NCI-H2196 (cell line): ENCODE measurements at regions not wholly inside any gene's neighbourhood (a gene's known extent, or its start where the extent isn't known, plus 50 kb on each side); places are given as distances from the start of the nearest gene placed in this dataset.
"Not testable (repeated sequence)": the region's sequence is repeated elsewhere in the genome, so short reads cannot be mapped to it uniquely, and the experiment has no call there.

ENCODE experiments used
- DNase-seq: peaks from one replicate; lab custom pipeline; 2025; ENCODE audit not compliant: unreplicated experiment; lab: John Stamatoyannopoulos, UW

GRCh38 chr18:40120356-40120755, 1834.7 kb upstream of the PIK3C3 start:
- DNase-seq = no peak

GRCh38 chr18:40119581-40119980, 1835.5 kb upstream of the PIK3C3 start:
- not testable (repeated sequence) for DNase-seq

GRCh38 chr18:40110455-40110854, 1844.6 kb upstream of the PIK3C3 start:
- no peak for DNase-seq

DNA sequence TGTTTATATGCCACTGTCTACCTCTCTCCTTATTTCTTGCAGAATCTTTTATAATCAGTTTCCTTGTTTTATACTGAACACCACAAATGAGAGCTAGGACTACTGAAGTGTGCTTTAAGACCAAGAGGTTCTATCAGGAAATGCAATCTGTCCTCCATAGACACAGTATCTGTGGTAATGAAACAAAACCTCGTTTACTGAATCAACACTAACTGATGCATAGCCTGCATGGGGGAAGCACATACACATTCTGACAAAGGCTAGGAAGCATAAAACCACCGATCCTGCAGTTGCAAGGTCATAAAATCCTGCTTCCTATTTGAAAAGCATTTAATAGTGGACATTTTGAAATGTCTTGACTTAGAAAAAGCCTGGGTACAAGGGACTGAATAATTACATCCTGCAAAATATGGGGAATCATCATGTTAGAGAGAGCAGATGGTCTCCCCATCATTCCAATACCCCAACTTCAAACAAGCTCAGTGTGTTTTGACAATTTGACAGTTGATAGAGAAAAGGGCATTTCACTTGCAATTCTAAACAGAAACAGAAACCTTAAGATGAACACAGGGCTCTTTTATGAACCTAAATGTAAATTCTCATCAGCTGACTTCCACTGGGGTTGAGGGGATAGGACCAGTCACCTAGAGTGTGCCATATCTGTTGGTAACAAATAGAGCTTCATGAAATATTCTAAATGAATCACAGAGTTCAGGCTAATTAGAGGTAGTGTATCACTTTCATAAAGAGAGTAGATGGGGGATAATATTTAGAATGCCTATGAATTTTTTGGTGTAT, 1845.6 kb upstream of the PIK3C3 start:
- DNase-seq = peak; percentile 24

GRCh38 chr18:40108596-40108995, 1846.4 kb upstream of the PIK3C3 start:
- DNase-seq = no peak

DNA sequence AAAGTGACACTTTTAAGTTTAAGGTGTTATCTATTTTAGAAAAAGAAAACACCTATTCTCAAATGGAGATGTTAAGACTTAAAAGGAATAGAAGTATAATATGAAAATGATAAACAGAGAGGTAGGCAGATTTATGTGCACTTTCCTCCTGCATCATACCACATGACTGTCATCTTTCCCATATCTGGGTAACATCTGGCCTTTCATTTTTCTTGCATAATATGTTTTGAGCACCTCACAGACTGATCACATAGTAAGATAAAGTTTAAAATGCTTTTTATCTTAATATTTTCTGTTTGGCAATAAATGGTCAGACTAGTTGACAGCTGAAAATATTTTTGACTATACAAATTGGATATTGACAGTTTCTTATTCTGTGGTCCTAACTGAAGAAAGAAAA, 1852.1 kb upstream of the PIK3C3 start:
- no peak for DNase-seq

DNA sequence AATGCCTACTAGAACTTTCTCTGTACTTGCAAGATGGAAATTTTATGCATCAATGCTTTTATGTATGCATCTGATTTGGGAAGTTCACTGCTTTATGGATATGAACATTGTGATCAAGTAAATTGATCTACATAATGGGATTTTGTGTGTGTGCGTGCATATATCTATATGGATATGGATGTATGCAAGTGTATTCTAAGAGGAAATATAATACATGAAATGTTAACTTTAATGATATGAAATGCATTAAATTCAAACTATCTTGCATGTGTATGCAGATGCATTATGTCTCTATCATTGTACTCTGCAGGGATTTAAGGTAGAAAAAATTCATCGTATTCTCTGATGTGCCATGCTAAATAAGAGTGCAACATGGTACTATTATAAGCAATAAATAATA, 1855.4 kb upstream of the PIK3C3 start:
- no peak for DNase-seq

DNA sequence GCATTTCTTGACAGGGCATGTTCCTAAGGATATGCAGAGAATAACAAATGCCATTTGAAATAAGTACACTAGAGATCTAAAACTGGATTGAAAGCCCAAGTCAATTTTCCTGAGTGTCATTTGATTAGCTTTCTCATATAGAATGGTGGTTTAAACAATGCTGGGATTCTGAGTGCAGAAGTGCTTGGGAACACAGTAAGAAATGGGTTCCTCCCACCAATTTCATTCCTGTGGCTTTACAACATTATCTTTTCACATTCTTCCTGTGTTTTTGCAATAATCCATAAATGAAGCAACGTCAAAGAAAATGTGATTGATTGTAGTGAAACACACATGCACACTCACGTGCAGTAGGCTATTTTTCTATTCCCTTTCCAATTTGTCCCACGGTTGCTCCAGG, 1858.4 kb upstream of the PIK3C3 start:
- DNase-seq = no peak

GRCh38 chr18:40094441-40094840, 1860.6 kb upstream of the PIK3C3 start:
- no peak for DNase-seq

DNA sequence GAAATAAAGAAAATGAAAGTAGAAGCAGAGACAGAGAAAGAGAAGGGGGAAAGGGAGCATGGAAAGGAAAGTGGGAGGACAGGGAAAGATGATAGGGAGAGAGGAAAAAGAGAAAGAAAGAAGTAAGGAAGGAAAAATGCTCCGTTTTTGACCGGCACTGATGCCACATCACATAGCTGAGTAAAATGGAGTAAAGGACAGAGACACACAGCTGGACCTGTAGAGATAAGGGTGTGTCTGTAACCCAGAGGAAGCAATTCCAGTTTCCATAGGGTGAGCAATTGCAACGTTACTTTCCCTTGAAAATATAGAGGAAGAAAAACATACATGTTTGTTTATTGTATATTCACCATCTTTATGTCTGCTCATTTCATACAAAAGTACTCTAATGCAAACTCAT, 1866.9 kb upstream of the PIK3C3 start:
- DNase-seq = no peak

DNA sequence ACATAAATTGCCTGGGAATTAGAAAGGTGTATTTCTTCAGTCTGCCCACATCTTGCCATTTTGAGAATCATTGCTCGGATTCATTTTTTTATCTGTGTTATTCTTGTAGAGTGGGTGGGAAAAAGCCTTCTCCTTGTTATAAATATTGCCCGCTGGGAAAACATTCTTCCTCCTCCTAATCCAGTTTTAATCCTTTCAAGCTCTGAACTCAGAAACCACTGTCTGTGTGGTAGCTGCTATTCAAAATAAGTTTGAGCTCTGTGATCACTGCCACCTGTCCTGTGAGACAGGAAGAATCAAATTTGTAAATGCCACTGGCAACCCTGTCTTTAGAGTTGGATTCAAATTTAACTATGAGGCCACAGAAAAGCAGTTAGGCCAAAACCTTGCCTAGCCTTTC, 1875.2 kb upstream of the PIK3C3 start:
- no peak for DNase-seq

DNA sequence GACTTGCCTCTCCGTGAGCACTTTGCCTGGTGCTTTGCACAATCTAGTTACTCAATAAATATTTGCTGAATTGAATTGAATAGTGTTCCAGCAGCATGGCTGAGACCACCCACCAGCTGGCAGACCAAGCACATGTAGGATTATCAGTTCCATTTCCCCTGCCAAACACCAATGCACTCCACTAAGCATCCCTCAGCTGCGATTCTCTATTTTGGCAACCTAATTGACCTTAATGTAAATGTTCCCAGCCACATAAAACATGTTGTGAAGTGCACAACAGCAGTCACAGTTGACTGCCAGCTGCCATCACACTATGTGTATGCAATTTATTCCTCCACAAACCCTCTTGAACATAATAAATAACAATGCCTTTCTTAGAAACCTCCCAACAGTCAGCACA, 1879.4 kb upstream of the PIK3C3 start:
- no peak for DNase-seq

GRCh38 chr18:40072761-40073160, 1882.3 kb upstream of the PIK3C3 start:
- DNase-seq = no peak

DNA sequence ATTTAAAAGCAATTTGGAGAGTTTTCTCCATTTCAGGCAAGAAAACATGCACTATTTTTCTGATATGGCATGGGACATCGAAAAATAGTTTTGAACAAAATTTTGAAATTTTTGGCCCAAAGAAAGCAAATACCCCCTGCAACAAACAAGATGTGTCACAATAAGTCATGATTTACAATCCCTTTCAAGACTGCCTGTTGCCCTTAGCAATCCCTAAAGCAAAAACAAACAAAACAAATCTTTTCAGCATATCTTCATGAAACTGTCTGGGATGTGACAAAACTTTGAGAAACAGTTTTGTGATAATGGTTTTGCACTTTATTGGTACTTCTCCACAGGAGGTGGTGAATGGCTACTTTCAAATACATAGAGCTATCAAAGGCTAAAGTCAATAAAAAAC, 1888.7 kb upstream of the PIK3C3 start:
- DNase-seq = no peak

- DNase-seq = no peak
Observed at GRCh38 chr18:40063488-40063887, 1891.5 kb upstream of the PIK3C3 start.

- no peak for DNase-seq
Observed at GRCh38 chr18:40061086-40061485, 1893.9 kb upstream of the PIK3C3 start.

DNA sequence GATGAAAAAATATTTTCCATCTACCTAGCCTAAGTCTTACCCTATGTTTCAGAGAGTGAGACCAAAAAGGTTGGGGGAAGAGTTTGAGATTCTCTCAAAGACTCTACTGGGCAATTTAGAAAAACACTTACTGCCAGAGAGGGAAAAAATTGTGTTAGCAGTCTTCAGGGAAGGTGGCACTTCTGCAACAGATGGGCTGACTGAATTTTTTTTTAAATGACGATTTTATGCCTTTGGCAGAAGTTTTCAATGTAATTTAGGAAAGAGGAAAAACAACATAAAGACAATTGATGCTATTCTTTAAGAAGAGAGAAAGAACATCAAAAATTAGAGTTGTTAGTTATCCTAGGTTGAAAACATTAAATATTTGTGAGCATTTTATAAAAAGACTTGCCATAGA, 1894.5 kb upstream of the PIK3C3 start:
- DNase-seq = no peak

GRCh38 chr18:40058811-40059570, 1896.0 kb upstream of the PIK3C3 start:
- DNase-seq = no peak

DNA sequence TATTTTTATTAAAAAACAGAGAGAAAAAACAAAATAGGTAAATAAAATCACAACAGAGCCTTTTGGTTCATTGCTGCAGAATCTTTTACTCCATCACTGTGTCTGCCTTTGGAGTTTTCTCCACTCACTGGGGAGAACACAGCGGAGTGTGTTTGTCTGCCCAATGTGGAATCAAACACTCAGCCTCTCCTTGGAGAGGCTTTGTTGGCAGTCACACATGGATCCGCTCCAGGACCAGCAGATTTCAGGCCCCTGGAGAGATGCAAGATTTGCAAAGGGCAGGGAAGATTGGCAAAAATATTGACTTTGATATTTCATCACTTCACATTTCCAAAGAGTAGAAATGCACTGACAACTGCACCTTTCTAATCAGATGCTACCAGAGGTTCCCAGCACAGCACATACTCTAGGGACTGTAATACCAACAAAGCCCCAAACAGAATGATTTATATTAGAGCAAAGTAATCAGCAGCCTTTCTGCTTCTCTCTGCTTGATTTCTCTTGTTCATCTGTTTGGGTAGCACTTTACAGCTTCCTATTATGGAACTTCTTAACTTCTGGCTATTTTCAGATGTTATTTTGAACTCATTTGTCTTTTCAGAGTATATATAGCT, 1898.8 kb upstream of the PIK3C3 start:
- DNase-seq = no peak

GRCh38 chr18:40055262-40055661, 1899.8 kb upstream of the PIK3C3 start:
- DNase-seq = no peak

DNA sequence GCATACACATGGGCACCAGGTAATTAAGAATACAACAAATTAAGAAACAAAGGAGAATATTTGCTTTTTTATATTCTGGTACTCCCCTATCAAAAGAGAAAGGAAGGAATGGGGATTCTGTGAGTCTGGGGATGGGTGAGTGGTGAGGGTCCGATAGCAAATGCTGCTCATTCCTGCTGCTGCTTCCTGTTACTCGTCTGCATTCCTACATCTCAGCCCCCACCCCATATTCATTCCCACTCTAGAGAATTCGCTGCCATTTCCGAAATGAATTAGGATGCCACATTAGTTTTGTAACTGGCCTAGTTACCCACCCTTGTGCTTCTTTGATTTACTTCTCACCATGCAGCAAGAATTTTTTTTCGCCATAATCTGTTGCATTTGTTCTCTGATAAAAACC, 1905.3 kb upstream of the PIK3C3 start:
- DNase-seq = no peak
